DND-41 (cell line): ENCODE measurements at regions not wholly inside any gene's neighbourhood (a gene's known extent, or its start where the extent isn't known, plus 50 kb on each side); places are given as distances from the start of the nearest gene placed in this dataset.

Source experiments
- ATAC-seq: fragments of 200-7000 bp; cut with Tn5 transposase; 3 replicates; pipeline ENCODE4 v1.9.1; 2021; ENCODE audit warnings: low read depth; ENCODE audit not compliant: insufficient read depth
- DNase-seq: peaks from one replicate; pipeline ENCODE4 v3.0.0-alpha.2; 2020
- H2AFZ ChIP-seq: 2 replicates; pipeline ENCODE4 v1.6.0; 2012; ENCODE audit warnings: low read depth, low read length
- H3K27ac ChIP-seq: 2 replicates; pipeline ENCODE4 v1.5.1; 2012; ENCODE audit warnings: low read length, inconsistent platforms
- H3K27me3 ChIP-seq: fragments of 200-600 bp; sonication (generic); 2 replicates; pipeline ENCODE4 v1.6.0; 2012; ENCODE audit warnings: low read length, mild to moderate bottlenecking, inconsistent platforms; ENCODE audit not compliant: insufficient read depth, poor library complexity
- H3K36me3 ChIP-seq: 2 replicates; pipeline ENCODE4 v1.5.1; 2012; ENCODE audit warnings: low read length, inconsistent platforms; ENCODE audit not compliant: insufficient read depth
- H3K4me1 ChIP-seq: 2 replicates; pipeline ENCODE4 v1.5.1; 2012; ENCODE audit warnings: mild to moderate bottlenecking, low read length; ENCODE audit not compliant: insufficient read depth
- H3K4me2 ChIP-seq: 2 replicates; pipeline ENCODE4 v1.6.0; 2012; ENCODE audit warnings: mild to moderate bottlenecking, moderate library complexity, low read length, inconsistent platforms; ENCODE audit not compliant: insufficient read depth
- H3K4me3 ChIP-seq, 2 experiments: fragments of 200-600 bp in 1 of 2; shearing (Covaris generic) in 1 of 2; 2 replicates each; pipeline ENCODE4 v1.5.1; 2012 to 2016; ENCODE audit warnings: inconsistent platforms in 2 of 2, low read length in 2 of 2, mild to moderate bottlenecking in 2 of 2, low read depth in 1 of 2, moderate library complexity in 1 of 2
- H3K79me2 ChIP-seq: 2 replicates; pipeline ENCODE4 v1.6.0; 2012; ENCODE audit warnings: low read length, inconsistent platforms; ENCODE audit not compliant: insufficient read depth
- H3K9ac ChIP-seq: 2 replicates; pipeline ENCODE4 v1.6.0; 2012; ENCODE audit warnings: low read depth, mild to moderate bottlenecking, inconsistent platforms, low read length, moderate library complexity
- H3K9me3 ChIP-seq: 2 replicates; pipeline ENCODE4 v1.5.1; 2012; ENCODE audit warnings: low read length, moderate library complexity, mild to moderate bottlenecking, inconsistent platforms; ENCODE audit not compliant: insufficient read depth, severe bottlenecking
- H4K20me1 ChIP-seq: 2 replicates; pipeline ENCODE4 v1.6.0; 2012; ENCODE audit warnings: low read length; ENCODE audit not compliant: insufficient read depth
- CTCF ChIP-seq: IDR thresholded peaks from 2 replicates; pipeline ENCODE4 v1.5.1; 2012; ENCODE audit warnings: borderline replicate concordance, low read length, moderate library complexity, mild to moderate bottlenecking; ENCODE audit not compliant: poor library complexity, severe bottlenecking; ENCODE audit errors: extremely low read depth
- EZH2 ChIP-seq: IDR thresholded peaks from 3 replicates; pipeline ENCODE4 v1.6.1; 2012; ENCODE audit warnings: borderline replicate concordance, low read depth, mild to moderate bottlenecking, moderate library complexity, low read length, inconsistent platforms; ENCODE audit not compliant: severe bottlenecking

GRCh38 chr2:212777020-212777491, 238.5 kb upstream of the ERBB4 start:
- TF ChIP-seq EZH2 (no peak), CTCF (peak; percentile 78)
- Histone ChIP-seq H3K36me3 (no peaks in the 10 kb centered on the region), H4K20me1 (no peaks in the 10 kb centered on the region), H3K9me3 (no peaks in the 10 kb centered on the region), H3K27me3 (no peaks in the 10 kb centered on the region), H3K4me2 (peak overlapping the region; percentile 38), H2AFZ (peak overlapping the region; percentile 46), H3K4me1 (peaks cover 11% of the 10 kb centered on the region), H3K9ac (peak overlapping the region; percentile 5; the same call in 1 of the 2 replicates), H3K4me3 (no peak overlapping the region), H3K27ac (peak overlapping the region; percentile 55), H3K79me2 (no peaks in the 10 kb centered on the region)
- DNase-seq, result peak; percentile 48
- peak; percentile 92 for ATAC-seq

GRCh38 chr2:212773808-212774339, 235.3 kb upstream of the ERBB4 start:
- no peak overlapping the region for H2AFZ ChIP-seq
- no peaks in the 10 kb centered on the region for H3K27me3 ChIP-seq
- DNase-seq (no peak), ATAC-seq (no peak)
- TF ChIP-seq CTCF (no peak), EZH2 (no peak)
- no peaks in the 10 kb centered on the region for H3K79me2 ChIP-seq
- no peak overlapping the region for H3K4me2 ChIP-seq
- no peaks in the 10 kb centered on the region for H4K20me1 ChIP-seq
- no peak overlapping the region for H3K9ac ChIP-seq
- H3K27ac ChIP-seq, result no peak overlapping the region
- no peaks in the 10 kb centered on the region for H3K9me3 ChIP-seq
- H3K4me1 ChIP-seq, result peaks cover 11% of the 10 kb centered on the region
- no peaks in the 10 kb centered on the region for H3K36me3 ChIP-seq
- no peak overlapping the region for H3K4me3 ChIP-seq

GRCh38 chr2:212770240-212770639, 231.6 kb upstream of the ERBB4 start:
- no peaks in the 10 kb centered on the region for H3K27me3 ChIP-seq
- no peaks in the 10 kb centered on the region for H3K4me1 ChIP-seq
- ATAC-seq, result peak; percentile 31; the same call in 1 of the 3 replicates
- H3K9me3 ChIP-seq, result no peaks in the 10 kb centered on the region
- H3K9ac ChIP-seq, result no peak overlapping the region
- H3K4me3 ChIP-seq, result no peak overlapping the region
- DNase-seq, result no peak
- no peaks in the 10 kb centered on the region for H3K79me2 ChIP-seq
- no peak overlapping the region for H3K27ac ChIP-seq
- no peaks in the 10 kb centered on the region for H4K20me1 ChIP-seq
- H2AFZ ChIP-seq, result no peak overlapping the region
- no peak overlapping the region for H3K4me2 ChIP-seq
- H3K36me3 ChIP-seq, result no peaks in the 10 kb centered on the region
- TF ChIP-seq EZH2 (no peak), CTCF (no peak)
